ENCODE measurements at regions not wholly inside any gene's neighbourhood (a gene's known extent, or its start where the extent isn't known, plus 50 kb on each side); places are given as distances from the start of the nearest gene placed in this dataset.
"Not testable (repeated sequence)": the region's sequence is repeated elsewhere in the genome, so short reads cannot be mapped to it uniquely, and the experiment has no call there.

DNA sequence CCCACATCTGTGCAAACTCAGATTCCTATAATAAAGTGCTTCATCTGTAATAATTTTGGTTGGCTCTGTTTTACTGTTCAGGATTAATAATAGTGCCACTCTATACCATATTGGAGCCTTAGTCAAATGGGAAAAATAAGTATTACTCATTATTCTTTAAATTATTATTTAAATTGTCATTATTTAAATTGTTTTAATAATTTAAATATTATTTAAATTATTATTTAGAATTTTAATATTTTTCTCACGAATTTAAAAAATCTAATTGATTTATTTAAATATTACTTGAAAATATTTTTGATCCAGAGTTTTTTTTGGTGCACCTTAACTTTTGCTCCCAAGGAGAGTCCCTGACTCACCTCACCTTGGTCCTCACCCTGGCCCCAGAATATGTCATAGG lies 245.7 kb upstream of the MDGA2 start:
- DNase-seq (ENCODE audit: low read depth in 3 of 3, low spot score in 1 of 3), result no peak

DNA sequence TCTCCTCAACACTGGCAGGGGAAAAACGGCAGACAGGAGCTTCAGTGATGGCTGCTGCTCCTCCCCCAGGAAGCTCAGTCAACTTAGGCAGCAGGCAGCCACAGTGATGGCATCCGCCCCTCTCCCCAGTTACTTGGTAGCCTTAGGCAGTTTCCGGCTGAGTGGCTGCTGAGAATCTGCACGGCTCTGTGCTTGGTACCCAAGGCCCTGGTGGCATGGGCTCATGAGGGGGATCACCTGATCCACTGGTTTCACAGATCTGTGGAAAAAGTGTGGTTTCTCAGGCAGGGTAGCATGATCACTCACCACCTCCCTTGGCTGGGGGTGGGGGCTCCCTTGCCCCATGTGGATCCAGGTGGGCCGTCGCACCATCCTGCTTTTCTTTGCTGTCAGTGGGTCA lies 244.6 kb upstream of the MDGA2 start:
- DNase-seq (ENCODE audit: low read depth in 3 of 3, low spot score in 1 of 3), result no peak

DNA sequence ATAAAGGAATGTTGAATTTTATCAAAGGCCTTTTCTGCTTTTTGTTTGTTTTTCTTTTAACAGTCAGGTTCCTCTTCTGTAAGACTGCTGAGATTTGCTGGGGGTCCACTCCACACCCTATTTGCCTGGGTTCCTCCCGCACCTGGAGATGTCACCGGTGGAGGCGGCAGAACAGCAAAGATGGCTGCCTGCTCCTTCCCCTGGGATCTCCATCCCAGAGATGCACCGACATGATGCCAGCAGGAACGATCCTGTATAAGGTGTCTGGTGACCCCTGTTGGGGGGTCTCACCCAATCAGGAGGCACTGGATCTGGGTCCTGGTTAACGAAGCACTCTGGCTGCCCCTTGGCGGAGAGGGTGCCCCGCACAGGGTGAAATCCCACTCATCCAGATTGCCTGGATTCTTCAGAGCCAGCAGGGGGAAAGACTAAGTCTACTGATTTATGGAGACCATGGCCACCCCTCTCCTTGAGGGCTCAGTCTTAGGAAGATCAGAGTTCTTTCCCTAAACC lies 244.0 kb upstream of the MDGA2 start:
- DNase-seq (ENCODE audit: low read depth in 3 of 3, low spot score in 1 of 3), result no peak

DNA sequence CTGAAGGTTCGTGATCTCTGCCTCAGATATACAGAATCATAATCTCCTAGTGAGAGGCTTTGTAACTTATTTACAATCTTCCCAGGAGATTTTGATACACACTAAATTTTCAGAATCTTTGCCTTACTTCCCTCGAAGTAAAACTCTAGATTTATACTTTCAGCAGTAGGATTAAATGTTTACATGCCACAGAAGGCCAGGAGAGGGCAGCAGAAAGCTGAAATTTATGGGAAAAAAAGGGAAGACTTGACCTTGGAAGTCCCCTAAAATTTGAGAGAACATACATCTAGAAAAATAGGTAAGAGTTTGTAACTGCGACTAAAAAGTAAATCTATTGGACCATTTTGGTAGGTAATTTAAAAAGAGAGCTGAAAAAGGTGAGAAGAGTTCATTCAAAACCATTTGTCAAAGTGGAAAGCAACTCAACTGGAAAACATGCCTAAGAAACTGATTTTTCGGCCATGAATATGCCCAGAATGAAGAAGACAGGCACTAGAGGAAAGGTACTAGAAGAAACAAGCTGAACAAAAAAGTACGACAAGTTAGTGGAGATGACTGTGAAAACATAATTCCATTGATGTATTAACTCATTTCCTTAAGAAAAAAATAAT lies 242.0 kb upstream of the MDGA2 start:
- no peak for DNase-seq (ENCODE audit: low read depth in 3 of 3, low spot score in 1 of 3)

DNA sequence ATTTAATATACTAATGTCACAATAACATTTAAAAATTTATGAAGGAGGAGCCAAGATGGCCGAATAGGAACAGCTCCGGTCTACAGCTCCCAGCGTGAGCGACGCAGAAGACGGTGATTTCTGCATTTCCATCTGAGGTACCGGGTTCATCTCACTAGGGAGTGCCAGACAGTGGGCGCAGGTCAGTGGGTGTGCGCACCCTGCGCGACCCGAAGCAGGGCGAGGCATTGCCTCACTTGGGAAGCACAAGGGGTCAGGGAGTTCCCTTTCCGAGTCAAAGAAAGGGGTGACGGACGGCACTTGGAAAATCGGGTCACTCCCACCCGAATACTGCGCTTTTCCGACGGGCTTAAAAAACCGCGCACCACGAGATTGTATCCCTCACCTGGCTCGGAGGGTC lies 225.7 kb upstream of the MDGA2 start:
- not testable (repeated sequence) for DNase-seq (ENCODE audit: low read depth in 3 of 3, low spot score in 1 of 3)

DNA sequence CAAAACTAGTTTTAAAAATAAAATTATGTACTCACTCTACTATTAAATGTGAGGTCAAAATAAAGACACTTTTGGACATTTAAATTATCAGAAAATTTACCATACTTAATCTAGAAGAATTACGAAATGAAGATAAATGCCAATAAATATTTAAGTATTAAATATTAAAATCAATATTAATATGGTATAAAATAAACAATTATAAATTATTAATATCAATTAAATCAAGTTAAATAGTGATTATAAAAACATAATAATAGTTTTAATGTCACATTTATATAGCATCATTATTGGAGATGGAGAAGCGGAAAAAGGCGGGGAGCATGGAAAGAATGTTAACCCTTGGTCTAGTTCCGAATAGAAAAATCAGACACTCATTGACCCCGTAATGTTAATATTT lies 224.3 kb upstream of the MDGA2 start:
- DNase-seq (ENCODE audit: low read depth in 3 of 3, low spot score in 1 of 3), result no peak

DNA sequence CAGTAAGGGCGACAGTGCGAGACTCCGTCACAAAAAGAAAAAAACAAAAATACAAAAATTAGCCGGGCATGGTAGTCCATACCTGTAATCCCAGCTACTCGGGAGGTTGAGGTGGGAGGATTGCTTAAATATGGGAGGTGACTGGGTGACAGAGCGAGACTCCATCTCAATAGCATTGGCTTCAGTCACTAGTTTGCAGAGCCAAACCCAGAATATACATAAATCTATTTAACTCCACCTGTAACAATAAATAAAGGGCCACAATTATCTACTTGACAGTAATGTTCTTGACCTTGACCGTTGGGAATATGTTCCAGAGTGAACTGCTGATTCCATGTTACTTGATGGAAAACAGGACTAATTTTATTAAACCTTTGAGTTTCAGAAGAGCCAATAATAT lies 198.9 kb upstream of the MDGA2 start:
- DNase-seq (ENCODE audit: low read depth in 3 of 3, low spot score in 1 of 3), result no peak

DNA sequence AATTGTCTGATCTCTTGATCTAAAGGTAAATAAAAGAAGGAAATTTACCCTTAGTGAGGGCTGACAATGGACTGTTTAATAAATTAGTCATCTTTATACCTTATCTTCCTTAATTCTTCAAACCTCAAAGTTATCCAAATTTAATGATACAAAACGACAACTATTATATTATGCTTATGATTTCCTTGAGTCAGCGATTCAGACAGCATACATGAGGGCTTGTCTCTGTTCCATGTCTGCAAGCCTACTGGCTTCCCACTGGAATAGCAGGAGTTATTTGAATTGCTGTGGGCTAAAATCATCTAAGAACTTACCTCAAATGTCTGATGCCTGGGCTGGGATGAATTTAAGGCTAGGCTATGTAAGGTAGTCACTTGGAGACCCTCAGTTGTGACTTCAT lies 197.2 kb upstream of the MDGA2 start:
- DNase-seq (ENCODE audit: low read depth in 3 of 3, low spot score in 1 of 3), result no peak

- no peak for DNase-seq (ENCODE audit: low read depth in 3 of 3, low spot score in 1 of 3)
These were observed 188.0 kb upstream of the MDGA2 start for GRCh38 chr14:47863441-47863840.

DNA sequence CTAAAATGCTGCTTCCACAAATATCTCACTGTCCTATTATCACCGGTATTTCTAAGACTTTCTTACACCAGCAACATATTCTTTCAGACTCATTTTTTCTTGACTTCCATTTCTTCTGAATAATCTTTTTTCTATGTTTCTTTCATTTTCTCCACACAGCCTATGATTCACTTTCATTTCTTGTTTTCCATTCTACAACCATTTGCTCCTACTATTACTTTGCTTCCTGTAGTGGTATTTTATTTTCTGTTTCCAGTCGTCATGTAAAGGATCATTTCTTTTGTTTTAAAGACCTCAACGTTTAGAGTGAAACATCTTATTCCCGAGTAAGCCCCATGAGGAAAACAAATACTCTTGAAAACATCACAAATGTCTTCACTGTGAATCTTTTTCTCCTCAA lies 182.2 kb upstream of the MDGA2 start:
- no peak for DNase-seq (ENCODE audit: low read depth in 3 of 3, low spot score in 1 of 3)

- no peak for DNase-seq (ENCODE audit: low read depth in 3 of 3, low spot score in 1 of 3)
These were observed 176.9 kb upstream of the MDGA2 start for GRCh38 chr14:47852278-47852677.

- DNase-seq (ENCODE audit: low read depth in 3 of 3, low spot score in 1 of 3), result no peak
These were observed 170.6 kb upstream of the MDGA2 start for GRCh38 chr14:47846008-47846407.

DNA sequence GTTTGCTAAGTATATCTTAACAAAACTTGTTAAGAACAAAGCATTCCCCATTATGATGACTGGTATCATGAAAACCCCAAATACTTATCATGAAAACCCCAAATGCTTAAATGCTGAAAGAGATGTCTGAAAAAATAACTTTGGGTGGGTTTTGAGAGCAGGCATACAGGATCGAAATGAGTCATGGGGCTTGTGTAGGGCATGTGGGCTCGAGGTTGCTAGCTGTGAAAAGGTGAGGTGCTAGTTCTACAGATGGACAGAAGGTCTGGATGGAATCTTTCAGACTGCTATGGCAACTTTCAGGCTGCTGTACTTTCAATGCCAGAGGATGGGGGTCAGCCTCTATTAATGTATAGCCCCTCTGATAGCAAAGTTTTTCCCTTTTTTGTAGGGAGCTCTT lies 167.8 kb upstream of the MDGA2 start:
- no peak for DNase-seq (ENCODE audit: low read depth in 3 of 3, low spot score in 1 of 3)

DNA sequence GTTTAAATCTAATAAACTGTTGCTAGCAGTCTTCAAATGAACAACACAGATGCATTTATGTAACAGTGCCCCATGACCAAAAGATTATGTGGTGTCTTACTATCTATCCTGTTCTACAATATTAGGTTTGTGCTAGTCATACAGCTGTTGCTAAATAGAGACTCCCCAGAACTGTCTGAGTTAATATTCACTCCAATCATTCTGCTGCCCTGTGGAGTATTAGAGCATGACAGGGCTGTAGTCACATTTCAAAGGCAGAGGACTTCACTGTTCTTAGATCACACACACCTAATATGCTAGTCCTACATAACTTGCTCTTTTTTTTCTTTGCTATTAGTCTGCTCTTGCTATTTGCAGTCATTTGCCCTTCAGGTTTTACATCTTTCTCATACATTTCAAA lies 157.6 kb upstream of the MDGA2 start:
- DNase-seq (ENCODE audit: low read depth in 3 of 3, low spot score in 1 of 3), result no peak

GRCh38 chr14:47826809-47827208 lies 151.4 kb upstream of the MDGA2 start:
- no peak for DNase-seq (ENCODE audit: low read depth in 3 of 3, low spot score in 1 of 3)

DNA sequence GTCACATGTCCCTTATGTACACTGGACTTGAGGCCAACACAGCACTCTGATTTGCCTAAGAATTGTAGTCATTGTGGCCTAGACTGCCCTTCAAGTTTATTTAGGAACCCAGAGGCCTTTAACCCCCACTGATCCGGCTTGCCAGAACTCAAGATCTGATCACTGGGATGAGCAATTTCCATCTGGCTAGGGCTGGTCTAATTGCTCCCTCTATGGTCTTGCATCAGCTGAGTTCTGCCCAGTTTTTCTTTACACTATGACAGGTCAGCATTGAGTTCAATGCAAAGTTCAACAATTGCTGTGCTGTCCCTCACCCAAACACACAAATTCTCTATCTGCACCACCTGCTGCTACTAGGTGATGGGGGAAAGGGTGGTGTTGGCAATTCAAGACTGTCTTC lies 146.9 kb upstream of the MDGA2 start:
- no peak for DNase-seq (ENCODE audit: low read depth in 3 of 3, low spot score in 1 of 3)

DNA sequence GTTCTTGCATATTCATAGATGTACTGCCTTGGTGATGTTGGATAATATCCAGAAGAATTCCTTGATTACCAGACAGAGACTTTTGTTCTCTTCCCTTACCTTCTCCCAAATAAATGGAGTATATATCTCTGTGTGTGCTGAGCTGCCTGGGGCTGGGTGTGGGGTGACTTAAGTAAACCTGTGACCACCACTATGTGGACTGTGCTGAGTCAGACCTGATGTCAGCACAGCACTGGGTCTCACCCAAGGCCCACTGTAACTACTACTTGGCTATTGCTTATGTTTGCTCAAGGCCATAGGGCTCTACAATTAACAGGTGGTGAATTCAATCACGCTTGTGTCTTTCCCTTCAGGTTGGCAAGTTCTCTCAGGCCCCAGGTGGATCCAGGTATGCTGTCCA lies 145.7 kb upstream of the MDGA2 start:
- DNase-seq (ENCODE audit: low read depth in 3 of 3, low spot score in 1 of 3), result no peak

DNA sequence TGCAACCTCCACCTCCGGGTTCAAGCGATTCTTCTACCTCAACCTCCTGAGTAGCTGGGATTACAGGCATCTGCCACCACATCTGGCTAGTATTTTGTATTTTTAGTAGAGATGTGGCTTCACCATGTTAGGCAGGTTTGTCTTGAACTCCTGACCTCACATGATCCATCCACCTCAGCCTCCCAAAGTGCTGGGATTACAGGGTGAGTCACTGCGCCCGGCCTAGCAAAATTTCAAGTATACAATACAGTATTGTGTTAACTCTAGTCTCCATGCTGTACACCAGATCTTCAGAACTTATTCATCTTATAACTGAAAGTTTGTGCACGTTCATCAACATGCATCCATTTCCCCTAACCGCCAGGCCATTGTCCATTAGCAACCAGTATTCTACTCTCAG lies 115.1 kb upstream of the MDGA2 start:
- DNase-seq (ENCODE audit: low read depth in 3 of 3, low spot score in 1 of 3), result no peak

DNA sequence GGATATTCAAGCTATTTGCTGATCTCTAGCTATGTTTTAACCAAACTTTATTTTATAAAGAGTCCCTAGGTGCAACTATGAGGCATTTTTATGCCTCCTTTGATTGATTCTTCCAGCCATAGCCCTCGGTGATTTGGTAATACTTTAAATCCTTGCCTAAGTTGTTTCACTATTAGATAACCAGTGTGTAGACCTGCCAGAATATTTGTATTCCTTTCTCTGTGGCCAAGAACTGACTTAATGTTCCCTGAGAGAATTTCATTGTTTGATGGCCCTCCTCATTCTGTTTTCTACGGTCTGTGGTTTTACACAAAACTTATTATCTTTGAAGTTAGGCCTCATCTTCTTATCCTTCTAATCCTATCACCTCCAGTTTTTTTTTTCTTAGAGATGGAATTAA lies 109.7 kb upstream of the MDGA2 start:
- no peak for DNase-seq (ENCODE audit: low read depth in 3 of 3, low spot score in 1 of 3)

GRCh38 chr14:47778631-47779030 lies 103.2 kb upstream of the MDGA2 start:
- no peak for DNase-seq (ENCODE audit: low read depth in 3 of 3, low spot score in 1 of 3)

- no peak for DNase-seq (ENCODE audit: low read depth in 3 of 3, low spot score in 1 of 3)
These were observed 97.2 kb upstream of the MDGA2 start for GRCh38 chr14:47772652-47773051.

- no peak for DNase-seq (ENCODE audit: low read depth in 3 of 3, low spot score in 1 of 3)
These were observed 87.9 kb upstream of the MDGA2 start for GRCh38 chr14:47763188-47763854.

DNA sequence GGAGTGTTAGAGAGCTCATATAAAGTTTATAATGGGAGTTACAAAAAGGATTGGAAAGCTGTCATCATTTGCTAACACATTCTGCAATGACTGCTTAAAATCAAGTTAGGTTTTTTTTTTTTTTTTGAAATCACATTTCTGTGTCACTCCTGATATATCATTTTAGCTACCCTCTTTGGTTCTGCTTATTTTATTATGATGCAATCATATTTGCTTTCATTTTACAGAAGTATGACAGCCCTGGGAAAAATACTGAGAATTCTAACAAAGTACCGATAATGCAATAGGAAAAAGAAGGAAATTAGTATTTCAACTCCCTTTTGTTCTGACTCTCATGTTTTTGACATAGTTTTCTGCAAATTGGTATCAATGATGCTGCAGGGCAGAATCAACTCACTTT lies 71.6 kb upstream of the MDGA2 start:
- DNase-seq (ENCODE audit: low read depth in 3 of 3, low spot score in 1 of 3), result no peak

Data from stimulated activated CD4-positive, alpha-beta T cell treated with anti-CD3 and anti-CD28 coated beads, TNF-alpha, amount 100 ng/mL, for 1 hour (primary cell).